ENCODE measurements at regions not wholly inside any gene's neighbourhood (a gene's known extent, or its start where the extent isn't known, plus 50 kb on each side); places are given as distances from the start of the nearest gene placed in this dataset.
A peak's percentile ranks its signal among the peaks of the same experiment; 100 is the strongest.

DNA sequence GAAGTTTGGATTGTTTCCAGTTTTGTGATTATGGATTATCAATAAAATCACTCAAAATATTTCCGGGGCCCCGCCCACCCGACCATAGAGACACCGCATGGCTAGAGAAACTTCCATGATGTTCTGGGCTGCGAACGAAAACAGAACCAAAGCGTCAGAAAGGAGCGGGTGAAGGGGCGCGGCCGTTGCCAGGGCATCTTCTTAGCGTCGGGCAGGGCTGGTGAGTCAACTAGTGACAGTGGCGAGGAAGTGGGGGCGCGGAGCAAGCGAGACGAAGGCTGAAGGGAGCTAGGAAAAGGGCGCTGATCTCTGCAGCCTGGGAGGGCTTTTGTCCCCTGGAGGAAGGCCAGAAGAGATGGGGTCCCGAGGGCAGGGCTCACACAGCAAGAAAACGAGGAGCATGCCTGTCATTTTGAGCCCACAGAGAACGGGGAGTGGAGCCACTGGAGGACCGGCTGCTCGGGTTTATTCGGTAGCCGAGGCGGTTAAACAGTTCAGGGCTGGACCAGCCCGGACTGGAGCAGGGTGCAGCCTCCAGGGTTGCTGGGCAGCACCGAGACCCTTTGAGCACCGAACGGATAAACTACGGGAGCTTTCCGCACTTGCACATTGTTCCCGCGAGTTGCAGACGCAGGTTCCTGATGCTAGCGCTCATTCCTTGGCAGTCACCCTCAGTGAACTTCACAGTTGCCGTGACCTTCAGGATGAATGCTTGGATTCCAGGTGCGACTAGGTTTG, 298.1 kb upstream of the TRPC5 start:
- FAIRE-seq (no peak), DNase-seq (peak in 1 of 5 donors; percentile 55)
- TF ChIP-seq, protein P1, sequence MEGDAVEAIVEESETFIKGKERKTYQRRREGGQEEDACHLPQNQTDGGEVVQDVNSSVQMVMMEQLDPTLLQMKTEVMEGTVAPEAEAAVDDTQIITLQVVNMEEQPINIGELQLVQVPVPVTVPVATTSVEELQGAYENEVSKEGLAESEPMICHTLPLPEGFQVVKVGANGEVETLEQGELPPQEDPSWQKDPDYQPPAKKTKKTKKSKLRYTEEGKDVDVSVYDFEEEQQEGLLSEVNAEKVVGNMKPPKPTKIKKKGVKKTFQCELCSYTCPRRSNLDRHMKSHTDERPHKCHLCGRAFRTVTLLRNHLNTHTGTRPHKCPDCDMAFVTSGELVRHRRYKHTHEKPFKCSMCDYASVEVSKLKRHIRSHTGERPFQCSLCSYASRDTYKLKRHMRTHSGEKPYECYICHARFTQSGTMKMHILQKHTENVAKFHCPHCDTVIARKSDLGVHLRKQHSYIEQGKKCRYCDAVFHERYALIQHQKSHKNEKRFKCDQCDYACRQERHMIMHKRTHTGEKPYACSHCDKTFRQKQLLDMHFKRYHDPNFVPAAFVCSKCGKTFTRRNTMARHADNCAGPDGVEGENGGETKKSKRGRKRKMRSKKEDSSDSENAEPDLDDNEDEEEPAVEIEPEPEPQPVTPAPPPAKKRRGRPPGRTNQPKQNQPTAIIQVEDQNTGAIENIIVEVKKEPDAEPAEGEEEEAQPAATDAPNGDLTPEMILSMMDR (IDR thresholded peaks at IDR 0.05; ENCODE audit: borderline replicate concordance, extremely low read depth, insufficient read depth): no peak
- intact Hi-C loops (cut with DNase I): no loop called here
- H3K4me1 ChIP-seq (ENCODE audit: control insufficient read depth in 2 of 3, insufficient read depth in 2 of 3, low read depth in 1 of 3, low read length in 3 of 3): no peaks in the 10 kb centered on the region
- no peak overlapping the region for H3K27ac ChIP-seq (ENCODE audit: low read depth in 2 of 2, low read length in 2 of 2)
- H3K4me3 ChIP-seq (ENCODE audit: low read length in 3 of 3): no peak overlapping the region
- H3K9ac ChIP-seq (ENCODE audit: low read length in 3 of 3): no peak overlapping the region
- no peaks in the 10 kb centered on the region for H3K9me3 ChIP-seq (ENCODE audit: control insufficient read depth in 2 of 3, insufficient read depth in 1 of 3, low read length in 3 of 3)
- no peaks in the 10 kb centered on the region for H3K36me3 ChIP-seq (ENCODE audit: control insufficient read depth in 2 of 3, insufficient read depth in 3 of 3, low read length in 3 of 3)
- peaks cover 3% of the 10 kb centered on the region for H3K27me3 ChIP-seq (ENCODE audit: control insufficient read depth, insufficient read depth, low read length)

- H3K27ac ChIP-seq (ENCODE audit: low read depth in 2 of 2, low read length in 2 of 2): no peak overlapping the region
- H3K4me3 ChIP-seq (ENCODE audit: low read length in 3 of 3): no peak overlapping the region
- H3K4me1 ChIP-seq (ENCODE audit: control insufficient read depth in 2 of 3, insufficient read depth in 2 of 3, low read depth in 1 of 3, low read length in 3 of 3): no peaks in the 10 kb centered on the region
- no peak overlapping the region for H3K9ac ChIP-seq (ENCODE audit: low read length in 3 of 3)
- intact Hi-C loops (cut with DNase I): no loop called here
- FAIRE-seq: no peak
- no peak for DNase-seq
- TF ChIP-seq, protein P1 (IDR thresholded peaks at IDR 0.05; ENCODE audit: borderline replicate concordance, extremely low read depth, insufficient read depth): no peak
- H3K27me3 ChIP-seq (ENCODE audit: control insufficient read depth, insufficient read depth, low read length): peaks cover 5% of the 10 kb centered on the region
- no peaks in the 10 kb centered on the region for H3K9me3 ChIP-seq (ENCODE audit: control insufficient read depth in 2 of 3, insufficient read depth in 1 of 3, low read length in 3 of 3)
- no peaks in the 10 kb centered on the region for H3K36me3 ChIP-seq (ENCODE audit: control insufficient read depth in 2 of 3, insufficient read depth in 3 of 3, low read length in 3 of 3)
Observed at GRCh38 chrX:112377481-112377880, 294.9 kb upstream of the TRPC5 start.

GRCh38 chrX:112368371-112368770, 285.8 kb upstream of the TRPC5 start:
- Histone ChIP-seq H3K27ac (ENCODE audit: low read depth in 2 of 2, low read length in 2 of 2) (no peak overlapping the region), H3K9ac (ENCODE audit: low read length in 3 of 3) (no peak overlapping the region), H3K4me1 (ENCODE audit: control insufficient read depth in 2 of 3, insufficient read depth in 2 of 3, low read depth in 1 of 3, low read length in 3 of 3) (no peaks in the 10 kb centered on the region), H3K36me3 (ENCODE audit: control insufficient read depth in 2 of 3, insufficient read depth in 3 of 3, low read length in 3 of 3) (no peaks in the 10 kb centered on the region), H3K9me3 (ENCODE audit: control insufficient read depth in 2 of 3, insufficient read depth in 1 of 3, low read length in 3 of 3) (no peaks in the 10 kb centered on the region), H3K27me3 (ENCODE audit: control insufficient read depth, insufficient read depth, low read length) (no peaks in the 10 kb centered on the region), H3K4me3 (ENCODE audit: low read length in 3 of 3) (no peak overlapping the region)
- intact Hi-C loops (cut with DNase I): no loop called here
- FAIRE-seq (no peak), DNase-seq (no peak)
- TF ChIP-seq, protein P1 (IDR thresholded peaks at IDR 0.05; ENCODE audit: borderline replicate concordance, extremely low read depth, insufficient read depth): no peak

DNA sequence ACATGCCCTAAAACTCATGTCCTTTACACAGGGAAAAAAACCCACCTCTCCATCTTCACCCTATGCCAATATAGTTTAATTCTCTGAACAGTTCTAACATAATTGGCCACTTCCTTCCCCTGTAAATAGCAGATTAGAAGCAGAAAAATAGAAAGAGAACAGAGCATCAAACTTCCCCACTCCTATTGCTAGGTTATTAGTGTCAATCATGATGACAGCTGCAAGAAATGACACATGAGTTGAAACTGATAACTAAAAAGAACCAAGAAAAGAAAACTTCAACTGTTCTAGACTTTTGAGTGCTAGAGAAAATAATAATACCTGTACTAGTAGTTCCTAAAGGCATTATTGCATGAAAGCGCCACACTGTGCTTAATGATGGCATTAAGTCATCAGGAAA, 284.5 kb upstream of the TRPC5 start:
- FAIRE-seq: no peak
- Histone ChIP-seq H3K9me3 (ENCODE audit: control insufficient read depth in 2 of 3, insufficient read depth in 1 of 3, low read length in 3 of 3) (no peaks in the 10 kb centered on the region), H3K4me1 (ENCODE audit: control insufficient read depth in 2 of 3, insufficient read depth in 2 of 3, low read depth in 1 of 3, low read length in 3 of 3) (no peaks in the 10 kb centered on the region), H3K27ac (ENCODE audit: low read depth in 2 of 2, low read length in 2 of 2) (no peak overlapping the region), H3K9ac (ENCODE audit: low read length in 3 of 3) (no peak overlapping the region), H3K27me3 (ENCODE audit: control insufficient read depth, insufficient read depth, low read length) (peaks cover 4% of the 10 kb centered on the region), H3K4me3 (ENCODE audit: low read length in 3 of 3) (no peak overlapping the region), H3K36me3 (ENCODE audit: control insufficient read depth in 2 of 3, insufficient read depth in 3 of 3, low read length in 3 of 3) (no peaks in the 10 kb centered on the region)
- TF ChIP-seq, protein P1 (IDR thresholded peaks at IDR 0.05; ENCODE audit: borderline replicate concordance, extremely low read depth, insufficient read depth): no peak
- DNase-seq: no peak
- intact Hi-C loops (cut with DNase I): no loop called here

Measured in kidney (tissue), 13 donors.